NCI-H748 (cell line): ENCODE measurements at regions not wholly inside any gene's neighbourhood (a gene's known extent, or its start where the extent isn't known, plus 50 kb on each side); places are given as distances from the start of the nearest gene placed in this dataset.

Experiments
- DNase-seq: peaks from one replicate; lab custom pipeline; 2025; ENCODE audit not compliant: unreplicated experiment; lab: John Stamatoyannopoulos, UW

DNA sequence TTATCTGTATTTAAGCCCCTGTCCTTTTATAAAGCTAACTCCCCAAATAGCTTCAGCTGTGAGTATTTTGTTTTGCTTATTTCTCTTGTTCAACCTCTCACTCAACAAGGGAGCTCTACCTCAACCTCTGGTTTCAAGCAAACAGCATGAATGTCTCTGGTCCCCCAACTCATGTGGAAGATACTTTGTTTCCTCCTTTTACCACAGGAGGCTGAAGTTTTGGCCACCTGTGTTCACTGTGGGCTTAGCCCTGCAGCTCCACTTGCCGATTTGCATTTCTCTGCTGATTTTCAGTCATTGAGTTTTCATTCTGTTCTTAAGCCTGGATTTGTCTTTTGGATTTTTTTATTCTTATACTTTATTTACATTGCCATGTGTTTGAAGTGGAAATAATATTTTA is 613.1 kb downstream of the USP25 start:
- DNase-seq, result no peak

DNA sequence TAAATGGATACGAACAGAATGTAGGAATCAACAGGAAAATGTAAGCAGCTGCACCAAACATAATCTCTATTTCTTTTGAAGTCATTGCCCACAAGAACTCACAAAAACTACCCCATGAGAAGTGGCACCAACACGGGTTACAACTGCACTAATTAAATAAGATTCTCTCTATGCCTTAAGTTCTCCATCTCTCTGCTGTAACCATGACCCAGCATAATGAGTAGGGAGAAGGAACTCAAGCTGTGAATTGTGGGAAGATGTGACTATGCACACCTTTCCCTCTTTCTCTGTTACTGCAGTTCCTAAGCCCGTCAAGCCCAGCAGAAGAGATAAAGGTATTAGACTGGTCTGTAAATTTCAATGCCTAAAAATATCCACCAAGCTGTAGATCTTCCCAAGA is 614.0 kb downstream of the USP25 start:
- no peak for DNase-seq

DNA sequence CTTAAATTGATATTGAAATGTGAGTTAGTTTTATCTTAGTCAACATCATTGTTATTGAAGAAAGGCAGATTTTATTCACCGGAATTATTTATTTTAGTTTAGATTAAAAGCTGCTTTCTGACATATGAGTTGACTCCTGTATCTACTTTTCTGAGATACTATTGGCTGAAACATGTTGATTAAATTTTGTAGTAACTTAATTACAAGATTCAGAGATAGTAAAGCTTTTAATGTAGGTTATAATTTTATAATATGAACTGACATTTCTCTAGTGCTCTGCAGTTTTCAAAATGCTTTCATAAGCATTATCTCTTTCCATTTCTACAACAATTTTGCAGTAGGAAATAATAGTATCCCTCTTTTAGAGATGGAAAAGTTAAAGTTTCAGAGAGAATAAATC is 616.0 kb downstream of the USP25 start:
- DNase-seq, result no peak

DNA sequence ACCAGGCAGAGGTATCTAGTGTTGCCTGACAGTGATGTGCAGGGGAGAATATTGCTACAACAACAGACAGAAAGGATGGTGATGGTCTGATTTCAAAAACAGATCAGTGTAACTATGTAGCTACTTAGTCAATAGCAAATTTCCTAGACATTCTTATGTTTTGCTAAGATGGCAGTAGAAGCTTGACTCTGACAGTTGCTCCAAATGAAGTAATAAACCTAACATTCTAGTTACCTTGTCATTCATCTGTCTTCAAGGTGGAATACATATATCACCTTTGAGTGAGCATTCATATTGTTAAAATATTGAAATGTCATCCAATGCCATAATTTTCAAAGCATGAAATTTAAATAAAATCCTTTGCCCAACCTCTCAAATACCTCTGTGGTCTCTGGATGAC is 617.4 kb downstream of the USP25 start:
- no peak for DNase-seq

DNA sequence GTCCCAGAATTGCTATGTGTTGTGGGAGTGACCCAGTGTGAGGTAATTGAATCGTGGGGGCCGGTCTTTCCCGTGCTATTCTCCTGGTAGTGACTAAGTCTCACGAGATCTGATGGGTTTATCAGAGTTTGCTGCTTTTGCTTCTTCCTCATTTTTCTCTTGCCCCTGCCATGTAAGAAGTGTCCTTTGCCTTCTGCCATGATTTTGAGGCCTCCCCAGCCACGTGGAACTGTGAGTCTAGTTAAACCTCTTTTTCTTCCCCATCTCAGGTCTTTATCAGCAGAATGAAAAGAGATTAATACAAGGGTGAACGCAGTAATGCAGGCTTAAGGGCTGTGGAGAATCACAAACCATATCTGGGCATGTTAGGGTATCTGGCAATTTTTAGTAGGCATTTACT is 624.0 kb downstream of the USP25 start:
- DNase-seq, result no peak

DNA sequence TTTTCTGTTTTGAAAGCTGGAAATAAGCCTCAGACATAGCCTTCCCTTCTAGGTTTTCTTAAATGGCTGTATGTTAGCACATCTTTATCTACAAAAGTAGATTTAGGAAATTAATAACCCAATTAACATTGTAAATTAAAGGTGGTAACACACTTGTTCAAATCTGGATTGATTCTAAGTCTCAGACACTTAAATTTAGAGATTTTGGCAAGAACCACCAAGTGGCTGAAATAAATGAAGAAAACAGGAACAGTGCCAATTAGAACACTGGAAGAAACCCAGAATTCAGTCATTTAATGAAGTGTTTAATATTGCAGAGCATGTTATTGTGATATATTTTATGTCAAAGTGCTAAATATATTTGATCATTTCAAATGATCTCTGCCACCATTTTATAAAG is 628.2 kb downstream of the USP25 start:
- no peak for DNase-seq

DNA sequence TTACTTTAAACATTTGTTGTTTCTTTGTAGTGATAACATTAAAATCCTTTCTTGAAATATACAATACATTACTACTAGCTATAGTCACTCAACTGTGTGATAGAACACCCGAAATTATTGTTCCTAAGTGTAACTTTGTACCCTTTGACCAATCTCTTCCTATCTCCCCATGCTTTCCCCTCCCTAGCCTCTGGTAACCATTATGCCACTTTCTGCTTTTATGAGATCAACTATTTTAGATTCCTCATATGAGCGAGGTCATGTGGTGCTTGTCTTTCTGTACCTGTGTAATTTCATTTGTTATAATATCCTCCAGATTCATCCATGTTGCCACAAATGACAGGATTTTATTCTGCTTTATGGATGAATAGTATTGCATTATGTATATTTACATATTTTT is 629.0 kb downstream of the USP25 start:
- no peak for DNase-seq

DNA sequence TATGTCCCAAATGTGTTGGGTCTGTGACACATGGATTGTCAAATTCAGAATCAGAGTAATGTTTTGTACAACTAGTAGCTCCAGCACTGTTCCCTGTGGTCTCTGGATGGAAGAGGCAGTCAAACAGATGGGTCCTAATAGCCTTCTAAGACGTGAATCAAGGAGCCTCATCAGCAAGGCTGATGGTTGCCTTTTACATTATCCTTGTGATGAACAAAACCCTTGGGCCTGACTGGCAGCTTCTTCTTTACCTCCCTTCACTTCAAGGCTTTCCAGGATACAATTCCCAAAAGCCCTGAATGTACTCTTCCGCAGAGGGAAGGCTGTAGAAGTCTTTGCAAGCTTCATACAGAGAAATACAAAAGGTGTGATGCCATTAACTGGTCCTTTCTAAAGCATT is 633.3 kb downstream of the USP25 start:
- DNase-seq, result no peak

DNA sequence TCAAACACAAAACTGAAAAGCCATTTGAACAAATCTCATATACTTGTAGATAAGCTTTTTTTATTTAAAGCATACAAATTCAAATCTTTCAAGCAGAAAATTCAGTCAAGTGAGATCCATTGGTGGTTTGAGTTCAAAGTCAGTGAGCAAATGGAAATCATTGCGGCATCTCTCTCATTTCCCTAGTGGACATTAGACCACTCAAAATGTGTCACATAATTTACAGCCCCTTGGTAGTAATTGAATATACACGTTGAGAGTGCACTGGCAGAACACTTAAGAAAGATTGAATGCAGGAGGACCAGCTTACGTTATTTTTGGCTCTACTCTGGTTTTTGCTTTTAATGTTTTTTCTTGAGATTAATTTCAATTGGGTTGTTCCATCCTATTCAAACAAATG is 633.7 kb downstream of the USP25 start:
- DNase-seq, result no peak

DNA sequence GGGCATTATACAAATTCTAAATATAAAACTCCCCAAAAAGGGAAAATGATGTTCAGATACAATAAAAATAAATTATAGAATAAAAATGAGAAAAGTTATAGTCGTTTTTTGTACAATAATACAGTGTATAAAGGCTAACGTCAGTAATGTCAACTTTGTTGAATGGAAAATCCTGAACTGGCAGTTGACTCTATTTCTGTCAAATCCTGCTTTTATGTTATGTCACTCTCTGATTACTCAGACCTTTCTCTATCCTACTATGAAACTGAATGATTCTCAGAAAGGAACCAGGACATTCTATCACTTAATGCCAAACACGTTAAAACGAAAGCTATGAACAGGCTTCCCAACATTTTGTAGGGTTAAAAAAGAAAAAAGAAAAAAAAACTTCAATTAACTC is 636.4 kb downstream of the USP25 start:
- no peak for DNase-seq

DNA sequence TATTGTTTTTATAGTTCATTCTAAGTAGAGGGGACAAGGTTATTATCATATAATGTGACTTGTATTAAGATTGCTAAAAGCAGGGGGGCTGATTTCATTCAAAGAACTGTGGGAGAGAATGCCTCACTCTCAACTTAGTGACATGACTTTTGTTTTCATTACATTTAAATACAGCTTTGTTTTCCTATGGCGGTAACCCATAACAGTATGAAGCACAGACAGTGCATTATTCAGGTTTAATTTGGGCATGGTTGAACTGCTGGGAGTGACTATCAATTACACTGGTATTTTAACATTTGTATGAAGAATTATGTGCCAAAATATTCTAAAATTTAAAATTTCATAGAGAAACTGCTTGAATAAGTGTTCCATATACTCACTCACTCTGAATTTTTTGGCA is 637.3 kb downstream of the USP25 start:
- DNase-seq, result no peak

DNA sequence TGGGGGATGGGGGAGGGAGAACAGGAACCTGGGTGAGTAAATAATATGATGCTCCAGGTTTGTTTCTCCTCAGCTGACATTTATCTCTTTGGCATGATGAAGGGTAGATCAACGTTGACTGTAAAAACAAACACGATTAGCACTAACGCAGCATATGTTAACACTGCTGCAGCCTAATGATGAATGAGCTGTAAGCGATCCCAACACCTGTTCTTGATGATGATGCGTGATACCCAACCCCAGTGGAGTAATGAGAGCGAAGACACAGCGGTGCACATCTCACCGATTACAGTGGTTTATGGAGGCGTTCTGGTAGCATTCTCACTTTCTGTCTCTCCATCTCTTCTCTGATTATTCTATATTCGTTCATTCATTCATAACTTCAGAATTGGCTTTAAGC is 640.4 kb downstream of the USP25 start:
- peak; percentile 8 for DNase-seq

DNA sequence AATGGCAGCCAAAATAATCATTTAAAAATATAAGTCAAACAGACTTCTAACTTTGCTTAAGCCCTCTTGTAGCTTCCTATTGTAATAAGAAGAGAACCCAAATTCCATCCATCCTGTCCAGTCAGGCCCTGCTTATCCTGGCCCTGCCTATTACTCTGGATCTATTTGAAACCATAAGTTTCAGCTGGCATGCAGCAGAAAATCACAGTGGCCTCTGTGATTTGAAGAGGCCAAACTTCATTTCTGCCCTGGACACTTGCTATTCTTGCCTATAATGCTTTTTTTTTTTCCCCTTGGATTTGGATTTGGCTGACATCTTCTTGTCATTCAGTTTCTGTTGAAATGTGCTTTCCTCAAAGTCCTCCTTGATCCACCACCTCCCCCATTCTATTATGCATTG is 642.8 kb downstream of the USP25 start:
- DNase-seq, result no peak

DNA sequence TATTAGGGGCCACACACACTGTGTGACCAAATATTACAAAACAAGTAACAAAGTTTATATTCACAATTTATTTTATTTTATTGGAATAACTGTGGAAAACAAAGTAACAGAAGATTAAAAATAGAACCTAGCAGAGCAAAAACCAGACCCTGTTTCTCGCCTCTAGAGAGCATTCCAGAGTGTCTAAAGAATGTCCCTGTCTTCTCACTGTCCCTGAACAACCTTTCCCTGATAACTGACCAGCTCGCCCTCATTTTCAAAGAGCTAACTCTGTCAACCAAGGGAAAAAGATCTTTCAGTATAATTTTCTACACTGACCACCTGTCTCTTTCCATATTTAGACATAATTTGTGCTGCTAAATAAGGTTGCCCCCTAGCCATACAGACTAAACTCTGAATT is 646.9 kb downstream of the USP25 start:
- no peak for DNase-seq

DNA sequence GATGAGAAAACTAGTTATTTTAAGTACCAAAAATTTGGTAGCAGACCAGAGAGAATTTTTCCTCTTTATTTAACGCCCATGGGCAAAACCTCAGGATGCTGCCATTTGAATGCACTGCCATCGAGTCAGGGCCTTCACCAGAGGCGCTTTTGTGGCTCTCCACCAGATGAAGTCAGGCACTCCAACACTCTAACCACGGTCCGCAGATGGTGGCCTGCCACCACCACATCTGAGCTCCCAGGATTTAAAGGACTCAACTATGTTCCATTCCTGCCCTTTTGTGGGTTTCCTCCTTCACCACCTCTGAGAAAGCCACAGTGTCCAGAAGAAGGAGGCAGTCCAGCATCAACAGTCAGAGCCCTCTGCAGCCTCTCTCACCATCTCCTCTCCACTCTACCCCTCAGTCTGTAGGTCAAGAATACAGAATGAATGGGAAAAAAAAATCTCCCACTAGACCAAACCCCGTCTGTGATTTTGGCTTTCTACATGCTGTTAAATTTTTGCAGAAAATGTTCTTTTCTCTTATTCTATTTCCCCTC is 647.4 kb downstream of the USP25 start:
- no peak for DNase-seq

DNA sequence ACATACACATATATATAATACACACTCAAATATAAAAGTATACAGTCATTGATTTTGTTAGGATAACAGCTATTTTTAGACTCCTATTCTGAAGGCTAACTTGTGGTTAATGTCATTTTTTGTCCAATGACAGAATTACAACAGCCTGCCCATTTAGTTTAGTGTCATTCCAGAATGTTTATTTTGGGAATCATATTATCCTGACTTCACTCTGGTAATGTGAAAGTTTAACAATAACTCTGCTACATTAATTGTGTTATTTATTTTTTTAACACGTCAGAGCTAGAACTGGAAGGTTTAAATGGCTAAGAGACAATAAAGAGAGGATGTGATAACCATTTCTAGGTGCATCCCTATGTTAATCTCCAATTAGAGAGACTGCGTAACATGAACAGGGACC is 648.1 kb downstream of the USP25 start:
- DNase-seq, result no peak

DNA sequence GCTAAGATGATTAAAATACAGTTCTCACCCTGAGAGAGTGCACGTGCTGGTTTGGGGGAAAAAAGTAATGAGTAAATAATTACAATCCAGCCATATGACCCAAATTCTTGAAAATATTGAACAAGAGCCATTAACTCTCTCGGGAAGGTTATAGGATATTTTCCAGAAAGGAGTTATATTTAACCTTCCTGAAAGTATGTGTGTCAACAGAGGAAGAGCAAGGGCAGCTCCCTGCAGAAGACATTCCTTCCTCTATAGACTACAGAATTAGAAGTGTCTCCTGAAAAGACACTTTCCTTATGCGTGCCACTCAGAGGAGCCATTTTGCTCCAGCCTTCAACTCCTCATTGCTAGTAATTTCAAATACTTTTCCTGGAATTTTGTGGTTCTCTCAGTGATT is 648.7 kb downstream of the USP25 start:
- no peak for DNase-seq

DNA sequence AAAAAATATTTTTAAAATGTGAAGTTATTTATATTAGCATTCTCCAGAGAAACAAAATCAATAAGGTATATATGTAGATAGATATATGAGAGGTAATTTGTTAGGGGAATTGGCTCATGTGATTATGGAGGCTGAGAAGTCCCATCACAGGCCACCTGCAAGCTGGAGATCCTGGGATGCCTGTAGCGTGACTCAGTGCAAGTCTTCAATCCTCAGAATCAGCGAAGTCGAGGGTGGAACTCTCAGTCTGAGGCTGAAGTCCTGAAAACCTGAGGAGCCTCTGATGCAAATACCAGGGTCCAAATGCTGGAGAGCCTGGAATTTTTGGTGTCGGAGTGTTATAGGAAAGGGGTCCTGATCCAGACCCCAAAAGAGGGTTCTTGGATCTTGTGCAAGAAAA is 658.5 kb downstream of the USP25 start:
- no peak for DNase-seq

DNA sequence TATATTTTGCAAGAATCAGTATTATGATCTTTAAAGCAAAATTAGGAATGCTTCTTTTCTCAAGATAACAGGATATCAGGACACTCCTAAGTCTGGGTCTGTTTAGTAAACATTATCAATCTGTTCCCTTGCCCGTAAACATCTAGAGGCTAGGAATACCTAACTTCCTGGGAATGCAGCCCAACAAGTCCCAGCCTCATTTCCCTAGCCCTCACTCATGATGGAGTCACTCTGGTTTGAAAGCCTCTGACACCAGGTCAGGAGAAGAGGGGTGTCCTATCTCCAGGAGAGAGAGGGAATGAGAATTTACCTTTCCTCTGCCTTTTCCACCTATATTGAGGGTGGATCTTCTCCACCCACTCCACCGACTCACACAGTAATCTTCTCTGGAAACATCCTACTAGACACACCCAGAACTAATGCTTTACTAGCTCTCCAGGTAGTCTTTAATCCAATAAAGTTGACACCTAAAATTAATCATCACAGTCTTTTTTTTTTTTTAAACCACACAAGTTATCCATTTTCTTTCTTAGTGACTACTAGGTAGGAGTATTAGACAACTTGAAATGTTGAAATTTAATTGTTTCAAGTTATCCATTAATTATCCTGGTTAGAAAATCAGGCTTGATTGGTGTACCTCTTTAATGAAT is 659.3 kb downstream of the USP25 start:
- DNase-seq, result no peak

DNA sequence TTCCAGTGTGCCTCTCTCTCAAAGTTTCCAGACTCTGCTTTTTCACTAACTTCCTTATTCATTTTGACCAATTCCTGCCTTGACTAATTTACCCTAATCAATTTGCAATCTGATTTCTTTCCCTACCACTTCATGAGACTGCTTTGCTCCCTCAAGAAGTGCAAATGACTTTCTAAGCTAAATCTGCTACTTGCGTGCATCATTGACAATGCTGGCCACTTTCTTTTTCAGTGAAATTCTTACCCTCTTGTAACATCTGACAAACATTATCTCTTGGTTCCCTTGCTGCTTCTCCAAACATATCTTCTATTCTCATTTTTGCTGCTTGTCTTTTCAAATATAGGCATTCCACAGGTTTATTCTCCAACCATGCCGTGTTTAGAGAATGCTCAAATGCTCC is 659.9 kb downstream of the USP25 start:
- no peak for DNase-seq

DNA sequence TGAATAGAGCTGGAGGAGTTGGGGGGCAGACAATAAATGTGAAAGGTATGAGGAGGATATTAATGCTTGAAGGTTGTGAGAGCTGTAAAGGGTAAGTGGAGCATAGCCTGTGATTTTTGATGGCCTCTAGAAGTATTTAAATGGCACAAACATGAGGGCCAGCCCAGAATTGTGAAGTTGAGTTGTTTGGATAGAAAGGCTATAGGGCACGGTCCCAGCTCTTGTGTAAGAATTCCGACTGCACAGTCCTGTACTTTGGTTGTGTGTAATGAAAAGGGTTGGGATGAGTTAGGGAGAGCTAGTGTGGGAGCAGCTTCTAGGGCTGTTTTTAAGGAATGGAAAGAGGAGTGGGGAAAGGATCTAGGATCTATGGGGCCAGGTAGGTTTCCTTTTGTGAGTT is 665.5 kb downstream of the USP25 start:
- DNase-seq, result no peak

DNA sequence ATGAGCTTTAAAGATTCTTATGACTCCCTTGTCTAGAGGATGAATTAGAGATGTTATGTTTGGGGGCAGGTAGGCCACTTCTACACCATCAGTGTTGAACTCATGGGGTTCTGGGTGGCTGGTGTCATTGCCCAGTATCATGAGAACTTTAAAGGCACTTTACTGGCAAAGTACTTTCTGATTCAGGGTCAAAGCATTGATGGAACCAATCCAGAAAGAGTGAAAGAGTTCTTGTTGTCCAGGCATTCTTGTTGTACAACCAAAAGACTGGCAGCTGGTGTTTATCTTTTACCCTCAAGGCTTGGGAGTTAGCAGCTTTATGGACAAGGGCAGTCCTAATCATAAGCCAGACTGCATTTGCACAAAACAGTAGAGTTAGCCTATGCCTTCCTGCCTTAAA is 673.0 kb downstream of the USP25 start:
- DNase-seq, result no peak

DNA sequence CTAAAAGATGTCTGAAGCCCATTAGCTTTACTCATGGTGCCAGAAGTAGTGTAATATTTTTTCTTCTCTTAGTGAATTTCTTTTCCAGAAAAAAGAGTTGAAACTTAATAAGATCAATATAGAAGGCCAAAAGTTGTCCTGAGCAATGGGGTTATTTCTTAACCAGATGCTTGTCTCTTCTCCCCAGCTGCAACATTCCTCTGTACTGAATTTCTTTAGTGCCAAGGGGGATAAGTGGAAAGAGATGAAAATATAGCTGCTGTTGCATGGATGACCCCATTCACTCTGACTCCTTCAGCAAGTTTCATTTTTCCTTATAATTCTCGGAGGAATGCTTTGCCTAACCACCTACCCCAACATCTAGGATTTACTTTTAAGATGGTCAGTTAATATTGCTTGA is 675.0 kb downstream of the USP25 start:
- DNase-seq, result no peak

DNA sequence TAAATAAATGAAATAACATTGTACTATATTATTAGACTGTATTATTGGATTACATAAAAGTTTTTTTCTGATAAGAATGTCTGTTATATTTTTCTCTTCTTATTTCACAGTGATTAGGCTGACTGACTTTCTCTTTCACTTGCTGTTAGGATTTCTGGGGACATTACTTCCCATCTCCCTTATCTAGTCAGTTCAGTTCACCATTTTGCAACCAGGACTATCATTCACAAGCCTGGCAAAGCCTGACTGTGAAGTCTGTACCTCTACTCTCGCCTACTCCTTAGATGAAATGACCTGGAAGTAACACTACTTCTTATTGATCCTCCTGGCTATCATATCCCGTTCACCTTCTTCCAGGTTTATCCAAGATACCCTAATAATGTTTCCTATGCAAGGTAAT is 676.6 kb downstream of the USP25 start:
- no peak for DNase-seq
